Esophagus mucosa (tissue), 1 donor: ENCODE measurements at regions not wholly inside any gene's neighbourhood (a gene's known extent, or its start where the extent isn't known, plus 50 kb on each side); places are given as distances from the start of the nearest gene placed in this dataset.

Experiments used
- ATAC-seq: fragments of 200-7000 bp; cut with Tn5 transposase; one replicate; pipeline ENCODE4 v1.9.1; 2020
- donor health status: DM: yes; HTN: yes; CAD: no.

GRCh38 chr6:147821295-147821897, 312.9 kb downstream of the SAMD5 start:
- no peak for ATAC-seq

- ATAC-seq: no peak
Observed at GRCh38 chr6:147823936-147824335, 315.4 kb downstream of the SAMD5 start.

- ATAC-seq: no peak
Observed at GRCh38 chr6:147825848-147826247, 317.4 kb downstream of the SAMD5 start.

GRCh38 chr6:147826698-147827097, 318.2 kb downstream of the SAMD5 start:
- no peak for ATAC-seq

- no peak for ATAC-seq
Observed at GRCh38 chr6:147829418-147829817, 320.9 kb downstream of the SAMD5 start.

- no peak for ATAC-seq
Observed at GRCh38 chr6:147829835-147830234, 321.3 kb downstream of the SAMD5 start.

- ATAC-seq: no peak
Observed at GRCh38 chr6:147831356-147831755, 322.9 kb downstream of the SAMD5 start.

- no peak for ATAC-seq
Observed at GRCh38 chr6:147833607-147834006, 325.1 kb downstream of the SAMD5 start.

- ATAC-seq: no peak
Observed at GRCh38 chr6:147834084-147834776, 325.7 kb downstream of the SAMD5 start.

- ATAC-seq: no peak
Observed at GRCh38 chr6:147837540-147837939, 329.1 kb downstream of the SAMD5 start.

- no peak for ATAC-seq
Observed at GRCh38 chr6:147839708-147840610, 331.5 kb downstream of the SAMD5 start.

- no peak for ATAC-seq
Observed at GRCh38 chr6:147841547-147842148, 333.2 kb downstream of the SAMD5 start.

GRCh38 chr6:147849401-147850330, 341.2 kb downstream of the SAMD5 start:
- ATAC-seq: no peak

- no peak for ATAC-seq
Observed at GRCh38 chr6:147852772-147853171, 344.3 kb downstream of the SAMD5 start.

- no peak for ATAC-seq
Observed at GRCh38 chr6:147853574-147853973, 345.1 kb downstream of the SAMD5 start.

GRCh38 chr6:147855803-147856482, 347.5 kb downstream of the SAMD5 start:
- ATAC-seq: no peak

- ATAC-seq: no peak
Observed at GRCh38 chr6:147856687-147857086, 348.2 kb downstream of the SAMD5 start.

GRCh38 chr6:147858421-147858820, 349.9 kb downstream of the SAMD5 start:
- no peak for ATAC-seq

- ATAC-seq: no peak
Observed at GRCh38 chr6:147859071-147859470, 350.6 kb downstream of the SAMD5 start.

- no peak for ATAC-seq
Observed at GRCh38 chr6:147861696-147862095, 353.2 kb downstream of the SAMD5 start.
